ENCODE measurements at regions not wholly inside any gene's neighbourhood (a gene's known extent, or its start where the extent isn't known, plus 50 kb on each side); places are given as distances from the start of the nearest gene placed in this dataset.

DNA sequence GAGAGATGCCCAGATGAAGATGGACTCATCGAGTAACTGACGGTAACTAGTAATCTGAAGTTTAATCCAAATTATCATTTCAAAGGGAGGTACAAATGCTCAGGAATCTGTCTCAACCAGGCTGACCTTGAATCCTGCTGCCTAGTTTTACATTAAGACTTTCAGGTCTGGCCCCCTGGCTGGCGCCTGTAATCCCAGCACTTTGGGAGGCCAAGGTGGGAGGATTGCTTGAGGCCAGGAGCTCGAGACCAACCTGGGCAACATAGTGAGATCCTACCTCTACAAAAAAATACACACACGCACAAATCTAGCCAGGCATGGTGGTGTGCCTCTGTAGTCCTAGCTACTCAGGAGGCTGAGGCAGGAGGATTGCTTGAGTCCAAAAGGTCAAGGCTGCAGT, 95.7 kb upstream of the AKT3 start:
- Histone ChIP-seq H3K27ac (no peak overlapping the region), H3K4me3 (no peak overlapping the region)

- H3K27ac ChIP-seq: no peak overlapping the region
- no peak overlapping the region for H3K4me3 ChIP-seq
Observed at GRCh38 chr1:243944429-243945160, 94.6 kb upstream of the AKT3 start.

- Histone ChIP-seq H3K4me3 (no peak overlapping the region), H3K27ac (no peak overlapping the region)
Observed at GRCh38 chr1:243943671-243944428, 93.8 kb upstream of the AKT3 start.

DNA sequence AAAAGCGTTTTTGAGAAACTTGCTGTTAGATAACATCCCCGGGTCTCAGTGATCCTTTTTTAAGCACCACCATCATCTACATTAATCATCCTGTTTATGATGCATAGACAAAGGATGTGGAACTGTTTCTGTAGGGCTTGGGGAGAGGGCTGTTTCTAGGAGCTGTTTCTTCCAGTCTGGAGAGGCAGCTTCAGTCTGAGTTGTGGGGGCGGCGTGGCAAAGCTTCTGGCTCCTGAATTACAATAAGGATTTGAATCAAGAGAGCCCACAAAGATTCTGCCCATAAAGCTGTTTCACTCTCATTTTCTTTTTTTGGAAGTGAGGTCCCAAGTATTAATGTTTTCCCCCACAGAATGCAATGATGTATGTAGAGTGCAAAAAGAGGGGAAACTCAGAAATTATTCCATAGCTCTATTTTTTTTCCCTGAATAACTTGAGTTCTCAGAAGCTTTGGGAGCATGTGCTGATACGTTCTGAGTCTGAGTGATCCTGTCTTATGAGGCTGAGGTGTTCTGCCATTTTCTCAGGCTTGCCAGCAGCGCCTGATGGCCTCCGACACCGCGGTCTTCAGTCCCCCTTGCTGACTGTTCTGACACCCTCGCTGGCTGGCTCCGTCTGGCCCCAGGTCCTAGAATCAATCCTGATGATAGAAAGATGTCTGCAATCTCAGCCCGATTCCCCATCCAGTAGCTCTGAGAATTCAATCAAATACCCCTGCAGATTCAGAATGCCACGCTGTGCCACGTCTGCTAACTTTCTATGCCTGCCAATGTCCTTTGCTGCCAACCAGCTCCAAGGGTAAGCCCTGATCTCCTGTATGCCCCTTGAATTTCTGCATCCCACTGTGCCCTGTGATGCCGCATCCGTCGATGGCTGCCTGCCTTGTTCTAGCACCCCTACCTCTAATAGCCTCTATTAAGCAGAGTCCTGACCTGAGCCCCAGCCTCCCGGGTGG, 92.4 kb upstream of the AKT3 start:
- H3K4me3 ChIP-seq: no peak overlapping the region

GRCh38 chr1:243940451-243940850, 90.4 kb upstream of the AKT3 start:
- H3K4me3 ChIP-seq: no peak overlapping the region

More for the DNA sequence above, 92.4 kb upstream of the AKT3 start:
- no peak overlapping the region for H3K27ac ChIP-seq

DNA sequence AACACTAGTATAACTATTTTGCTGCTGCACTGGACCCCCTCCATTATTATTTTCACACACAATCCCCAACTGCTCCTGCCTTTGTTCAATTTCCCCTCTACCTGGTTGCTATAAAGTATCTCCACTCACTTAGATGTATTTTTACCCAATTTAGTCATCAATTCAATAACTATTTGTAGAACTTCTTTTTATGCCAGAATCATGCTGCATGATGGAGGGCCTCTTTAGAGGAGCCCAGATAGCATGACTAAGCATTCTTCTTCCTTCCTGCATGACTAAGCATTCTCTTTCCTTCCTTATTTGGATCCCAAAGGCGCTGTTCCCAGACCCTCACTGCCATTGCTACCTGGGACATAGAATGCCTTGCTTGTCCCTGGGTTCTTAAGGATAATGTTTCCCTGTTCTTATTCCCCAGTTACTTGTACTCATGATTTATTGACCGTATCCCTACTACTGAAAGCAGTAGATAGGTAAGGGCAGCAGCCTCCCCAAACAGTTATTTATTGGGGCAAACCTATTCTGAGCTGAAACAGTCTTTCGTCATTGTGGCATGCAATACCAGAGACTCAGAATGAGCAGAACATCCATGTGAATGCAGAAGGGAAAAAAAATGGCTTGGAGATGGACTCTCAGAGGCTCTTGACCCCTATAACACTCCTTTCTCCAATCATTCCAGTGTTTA, 89.3 kb upstream of the AKT3 start:
- Histone ChIP-seq H3K4me3 (no peak overlapping the region), H3K27ac (no peak overlapping the region)

More at GRCh38 chr1:243940451-243940850, 90.4 kb upstream of the AKT3 start:
- H3K27ac ChIP-seq: no peak overlapping the region

DNA sequence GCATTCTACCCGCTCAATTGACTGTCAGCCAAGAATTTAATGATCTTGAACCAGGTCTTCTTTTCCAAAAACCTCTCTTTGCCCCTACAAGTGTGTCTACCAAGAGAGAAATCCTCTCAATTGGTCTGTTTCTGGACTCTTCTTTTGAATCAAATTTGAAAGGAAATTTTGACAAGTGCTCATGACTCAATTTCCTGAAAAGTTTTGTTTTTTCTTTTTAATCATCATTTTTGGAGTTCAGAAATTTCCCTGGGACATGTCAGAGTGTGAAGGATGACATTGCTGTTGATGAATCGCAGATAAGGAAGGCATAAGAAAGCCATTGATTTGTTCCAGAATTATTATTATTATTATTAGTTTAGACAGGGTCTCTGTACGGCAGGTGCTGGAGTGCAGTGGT, 88.2 kb upstream of the AKT3 start:
- no peak overlapping the region for H3K4me3 ChIP-seq
- no peak overlapping the region for H3K27ac ChIP-seq

- Histone ChIP-seq H3K4me3 (no peak overlapping the region), H3K27ac (no peak overlapping the region)
Observed at GRCh38 chr1:243933495-243933894, 83.5 kb upstream of the AKT3 start.

GRCh38 chr1:243931957-243932356, 81.9 kb upstream of the AKT3 start:
- Histone ChIP-seq H3K27ac (no peak overlapping the region), H3K4me3 (no peak overlapping the region)

DNA sequence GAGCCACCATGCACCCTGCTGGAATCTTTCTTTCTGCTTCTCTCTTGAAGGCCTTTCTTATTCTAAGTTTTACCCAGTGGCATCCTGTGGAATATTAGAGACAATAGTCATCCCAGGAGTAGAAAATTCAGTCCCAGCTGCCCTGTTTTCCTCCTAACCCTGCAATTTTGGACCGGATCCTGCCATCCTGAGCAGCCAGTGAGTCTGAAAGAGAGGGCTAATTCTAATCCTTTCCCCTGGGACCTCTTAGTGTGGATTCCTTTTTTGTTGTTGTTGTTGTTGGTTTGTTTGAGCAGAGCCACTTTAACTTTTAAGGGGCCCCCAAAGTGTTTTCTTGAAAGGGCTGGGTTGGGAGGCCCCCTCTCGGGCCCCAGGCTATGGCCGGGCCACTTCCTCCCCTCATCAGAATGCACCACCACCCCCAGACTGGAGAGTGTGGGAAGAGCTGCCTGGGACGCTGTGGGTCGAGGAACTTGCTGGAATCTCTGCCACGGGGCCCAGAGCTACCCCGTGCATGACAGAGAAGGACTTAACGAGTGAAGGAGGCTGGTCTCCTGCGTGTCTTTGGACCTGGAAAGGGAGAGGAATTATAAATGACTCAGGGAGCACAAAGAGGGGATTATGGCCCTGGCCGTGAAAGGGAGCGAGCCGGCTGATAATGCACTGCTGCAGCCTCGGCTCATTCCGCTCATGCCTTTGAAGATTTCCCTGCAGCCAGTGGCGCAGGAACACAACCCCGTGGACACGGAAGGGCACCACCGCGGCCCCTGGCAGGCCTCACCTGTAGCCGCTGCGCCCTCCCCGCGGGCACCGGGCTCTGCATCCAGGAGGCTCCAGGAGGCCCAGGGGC, 81.0 kb upstream of the AKT3 start:
- H3K27ac ChIP-seq: no peak overlapping the region
- H3K4me3 ChIP-seq: no peak overlapping the region

DNA sequence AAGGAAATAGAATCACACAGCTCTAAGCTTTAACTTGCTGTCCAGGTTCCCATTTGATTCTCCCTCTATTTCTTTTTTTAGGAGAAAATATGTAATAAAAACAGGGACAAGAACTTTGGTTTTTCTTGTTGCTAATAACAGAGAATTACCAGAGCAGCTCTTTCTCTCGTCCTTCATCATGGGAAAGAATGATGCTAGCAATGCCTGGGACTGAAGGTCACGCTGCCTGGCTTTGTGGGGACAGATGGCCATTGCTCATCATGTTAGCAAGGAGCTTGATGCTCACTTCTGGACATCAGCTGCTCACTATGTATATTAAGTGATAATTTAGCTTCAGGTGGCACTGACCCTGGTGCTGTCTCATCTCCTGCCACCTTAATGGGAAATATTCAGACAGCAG, 77.3 kb upstream of the AKT3 start:
- no peak overlapping the region for H3K4me3 ChIP-seq

GRCh38 chr1:243926803-243927245, 76.8 kb upstream of the AKT3 start:
- Histone ChIP-seq H3K4me3 (no peak overlapping the region), H3K27ac (no peak overlapping the region)

More for the DNA sequence above, 77.3 kb upstream of the AKT3 start:
- no peak overlapping the region for H3K27ac ChIP-seq

DNA sequence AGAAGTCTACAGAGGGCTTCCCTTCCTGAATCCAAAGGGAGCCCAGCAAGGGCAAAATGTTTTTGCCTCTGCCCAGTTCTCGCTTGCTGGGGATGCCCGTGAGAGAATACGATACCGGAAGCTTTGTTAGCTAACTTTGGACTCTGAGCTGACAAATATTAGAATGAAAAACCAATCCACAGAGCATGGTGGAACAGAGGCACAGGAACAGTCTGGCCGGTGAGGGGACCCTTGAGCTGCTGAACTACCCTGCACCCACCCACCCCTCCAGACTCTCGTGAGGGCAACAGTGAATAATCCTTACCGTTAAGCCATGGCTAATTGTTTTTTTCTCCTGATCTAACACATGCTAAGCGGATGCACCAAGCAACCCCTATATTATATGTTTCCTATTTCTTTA, 76.3 kb upstream of the AKT3 start:
- Histone ChIP-seq H3K4me3 (no peak overlapping the region), H3K27ac (no peak overlapping the region)

DNA sequence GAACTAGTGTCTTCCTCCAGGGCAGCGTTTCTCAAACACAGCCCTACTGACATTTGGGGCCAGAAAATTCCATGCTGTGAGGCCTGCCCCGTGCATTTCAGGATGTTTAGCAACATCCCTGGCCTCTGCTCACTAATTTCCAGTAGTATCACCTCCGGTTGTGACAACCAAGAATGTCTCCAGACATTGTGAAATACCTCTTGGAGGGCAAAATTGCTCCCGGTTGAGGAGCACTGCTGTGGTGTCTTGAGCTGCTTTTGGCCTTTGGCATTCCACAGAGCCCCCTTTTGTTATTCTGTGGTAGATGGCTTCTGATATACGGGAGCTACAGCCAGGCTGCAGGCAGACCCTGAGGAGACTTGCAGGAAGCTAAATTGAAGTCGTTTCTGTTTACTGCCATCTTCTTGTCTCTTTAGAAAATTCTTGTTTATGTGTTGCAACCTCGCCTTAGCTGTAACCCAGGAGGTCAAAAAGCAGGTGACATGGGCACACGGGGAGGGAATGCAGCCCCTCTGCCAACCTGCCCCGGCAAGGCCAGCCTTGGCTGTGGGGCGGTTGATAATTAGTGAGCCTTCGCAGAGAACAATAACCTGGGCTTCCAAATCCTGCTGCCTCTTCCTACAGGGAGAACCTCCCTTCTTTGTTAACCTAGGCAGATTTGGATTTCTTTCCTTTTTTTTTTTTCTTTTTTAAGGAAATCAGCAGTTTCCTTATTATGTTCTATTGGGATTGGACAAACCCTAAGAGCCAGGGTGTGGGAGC, 74.7 kb upstream of the AKT3 start:
- no peak overlapping the region for H3K4me3 ChIP-seq
- no peak overlapping the region for H3K27ac ChIP-seq

- Histone ChIP-seq H3K27ac (no peak overlapping the region), H3K4me3 (no peak overlapping the region)
Observed at GRCh38 chr1:243924188-243924587, 74.1 kb upstream of the AKT3 start.

- Histone ChIP-seq H3K4me3 (no peak overlapping the region), H3K27ac (no peak overlapping the region)
Observed at GRCh38 chr1:243923292-243924171, 73.5 kb upstream of the AKT3 start.

GRCh38 chr1:243921111-243921510, 71.1 kb upstream of the AKT3 start:
- Histone ChIP-seq H3K4me3 (no peak overlapping the region), H3K27ac (no peak overlapping the region)

Measured in skin epidermis (tissue), 12 donors.